K562 (cell line): ENCODE measurements at regions not wholly inside any gene's neighbourhood (a gene's known extent, or its start where the extent isn't known, plus 50 kb on each side); places are given as distances from the start of the nearest gene placed in this dataset.

Experiments used
- ATAC-seq: fragments of 200-7000 bp; cut with Tn5 transposase; 3 replicates; pipeline ENCODE4 v1.9.1; 2020; ENCODE audit warnings: moderate library complexity
- BruUV-seq: library from RNA; stranded (reverse); fragments of 400-500 nt; replicated peaks from 2 replicates; lab custom pipeline; 2021; lab: Mats Ljungman, UMichigan
- CTCF ChIA-PET: fragments of 300-600 bp; formaldehyde crosslinking; extraction: SDS; loops from one replicate; lab custom pipeline; 2021; ENCODE audit warnings: low intra/inter-chr PET ratio; lab: Yijun Ruan, JAX
- POLR2A ChIA-PET: fragments of 300-600, 350-650 bp; sonication (Branson Sonifier 250); formaldehyde crosslinking; extraction: SDS; loops from one replicate; lab custom pipeline; 2021; ENCODE audit warnings: antibody characterized with exemption, inconsistent platforms; lab: Yijun Ruan, JAX
- DNase-seq, 4 experiments: peaks; one replicate each; pipeline versions ENCODE4 v3.0.0 to v3.0.0-alpha.2; 2011 to 2018; ENCODE audit warnings: low spot score in 3 of 4, mixed read lengths in 3 of 4; ENCODE audit errors: extremely low read depth in 1 of 4
- FAIRE-seq: peaks from 2 replicates; lab custom pipeline; 2011; peaks lifted over from hg19 to GRCh38; lab: Jason Lieb, UNC
- H2AFZ ChIP-seq: 2 replicates; pipeline ENCODE4 v1.6.0; 2011; ENCODE audit warnings: low read depth, low read length, control low read depth, inconsistent platforms
- H3K27ac ChIP-seq: fragments of 200-600 bp; 3 replicates; pipeline ENCODE4 v1.8.0; 2011; ENCODE audit warnings: low read depth, mild to moderate bottlenecking, control low read depth, inconsistent platforms, low read length, moderate library complexity, mixed read lengths; ENCODE audit errors: extremely low read depth
- H3K27me3 ChIP-seq, 2 experiments: fragments of 300-600 bp in 1 of 2; 2 replicates in 1 of 2; 3 replicates in 1 of 2; pipeline versions ENCODE4 v1.6.0 to v1.8.0; 2011; ENCODE audit warnings: inconsistent platforms in 2 of 2, low read length in 2 of 2, mild to moderate bottlenecking in 1 of 2, mixed read lengths in 1 of 2, moderate library complexity in 1 of 2; ENCODE audit not compliant: control insufficient read depth in 2 of 2, insufficient read depth in 2 of 2
- H3K36me3 ChIP-seq: fragments of 300-600 bp; 3 replicates; pipeline ENCODE4 v1.8.0; 2011; ENCODE audit warnings: mild to moderate bottlenecking, low read length, inconsistent platforms; ENCODE audit not compliant: control insufficient read depth, insufficient read depth
- H3K4me1 ChIP-seq, 2 experiments: fragments of 200-600 bp in 1 of 2; replicated peaks in 1 of 2; 2 replicates in 1 of 2; 3 replicates in 1 of 2; pipeline versions ENCODE4 v1.5.1 to v1.8.0; 2011; ENCODE audit warnings: inconsistent platforms in 2 of 2, low read length in 2 of 2, mild to moderate bottlenecking in 1 of 2, mixed read lengths in 1 of 2, moderate library complexity in 1 of 2; ENCODE audit not compliant: control insufficient read depth in 2 of 2, insufficient read depth in 2 of 2
- H3K4me2 ChIP-seq: 2 replicates; pipeline ENCODE4 v1.6.1; 2011; ENCODE audit warnings: low read length, control low read depth, inconsistent platforms, mixed read lengths; ENCODE audit not compliant: insufficient read depth
- H3K4me3 ChIP-seq: fragments of 200-600 bp; sonication (generic), shearing (Covaris generic); 2 replicates; pipeline ENCODE4 v1.5.1; 2016; ENCODE audit warnings: control low read depth, inconsistent platforms
- H3K79me2 ChIP-seq: fragments of 200-600 bp; 3 replicates; pipeline ENCODE4 v1.8.0; 2011; ENCODE audit warnings: low read length, inconsistent platforms; ENCODE audit not compliant: control insufficient read depth, insufficient read depth
- H3K9ac ChIP-seq, 2 experiments: 2 replicates each; pipeline versions ENCODE4 v1.6.0 to v1.6.1; 2011; ENCODE audit warnings: low read depth in 2 of 2, low read length in 2 of 2, control low read depth in 1 of 2, inconsistent platforms in 1 of 2, mild to moderate bottlenecking in 1 of 2, mixed read lengths in 1 of 2; ENCODE audit not compliant: insufficient read depth in 1 of 2
- H3K9me1 ChIP-seq: one replicate; pipeline ENCODE4 v1.6.0; 2011; ENCODE audit warnings: inconsistent platforms, mild to moderate bottlenecking, low read length, moderate library complexity; ENCODE audit not compliant: control insufficient read depth, insufficient read depth
- H3K9me3 ChIP-seq: replicated peaks from 2 replicates; pipeline ENCODE4 v1.5.1; 2011; ENCODE audit warnings: low read depth, low read length, inconsistent platforms; ENCODE audit not compliant: control insufficient read depth, insufficient read depth
- H4K20me1 ChIP-seq: replicated peaks from 2 replicates; pipeline ENCODE4 v1.6.1; 2011; ENCODE audit warnings: low read length, inconsistent platforms, mixed read lengths; ENCODE audit not compliant: control insufficient read depth, insufficient read depth
- ARNT ChIP-seq, 2 experiments: fragments of 450-650 bp; IDR thresholded peaks; 2 replicates each; pipeline ENCODE4 v1.6.1; 2016; ENCODE audit warnings: mild to moderate bottlenecking in 1 of 2
- CBX1 ChIP-seq: sonication (generic); IDR thresholded peaks from 2 replicates; pipeline ENCODE4 v1.6.1; 2016; ENCODE audit warnings: antibody characterized with exemption, low read depth, mild to moderate bottlenecking
- HINFP ChIP-seq: fragments of 450-650 bp; conservative IDR thresholded peaks from 2 replicates; pipeline ENCODE4 v1.6.1; 2016; ENCODE audit warnings: missing genetic modification characterization, low read depth, mild to moderate bottlenecking, control low read depth, missing compliant biosample characterization
- KAT7 ChIP-seq: sonication (generic); formaldehyde crosslinking; IDR thresholded peaks from 2 replicates; pipeline ENCODE4 v1.8.0; 2022; ENCODE audit warnings: missing genetic modification reagents, mild to moderate bottlenecking, borderline replicate concordance
- L3MBTL2 ChIP-seq: fragments of 450-650 bp; IDR thresholded peaks from 2 replicates; pipeline ENCODE4 v1.6.1; 2016; ENCODE audit warnings: mild to moderate bottlenecking, moderate library complexity
- TCFL5 ChIP-seq: fragments of 250-450 bp; sonication (Bioruptor Pico); conservative IDR thresholded peaks from 2 replicates; pipeline ENCODE4 v1.6.1; 2021; ENCODE audit warnings: mild to moderate bottlenecking, moderate library complexity, matching md5 sums
- WHSC1 ChIP-seq: IDR thresholded peaks from one replicate; pipeline ENCODE4 v1.6.1; 2012; ENCODE audit warnings: low read length, control low read depth, inconsistent platforms
- ZNF217 ChIP-seq: sonication (generic); formaldehyde crosslinking; IDR thresholded peaks from 2 replicates; pipeline ENCODE4 v1.8.0; 2022; ENCODE audit warnings: mild to moderate bottlenecking, missing genetic modification reagents
- ZNF764 ChIP-seq: fragments of 250-450 bp; sonication (Bioruptor Pico); IDR thresholded peaks from 2 replicates; pipeline ENCODE4 v1.4.0; 2020; ENCODE audit warnings: low read depth, mild to moderate bottlenecking, moderate library complexity
- WGBS: fragments of 100-300 bp; shearing (Covaris generic); methylation state at CpG from one replicate; pipeline ENCODE4 v1.1.6; 2016; ENCODE audit warnings: low coverage, mixed read lengths; ENCODE audit not compliant: insufficient coverage; ENCODE audit errors: missing lambda C conversion rate; 5-methylcytosine and 5-hydroxymethylcytosine counted together
- in situ Hi-C: fragments of 300-500 bp; cut with MboI; formaldehyde crosslinking; loops from 4 replicates; pipeline ENCODE4 v1.15.0; 2018; ENCODE audit warnings: inconsistent platforms, mixed read lengths
- intact Hi-C: fragments of 100-400 bp; cut with micrococcal nuclease; formaldehyde crosslinking; loops from 2 replicates; pipeline ENCODE4 v1.14.2; 2022
- TF ChIP-seq, protein P1 (sequence below): fragments of 250-450 bp; sonication (Bioruptor Pico); IDR thresholded peaks from 2 replicates; pipeline ENCODE4 v1.4.0; 2020; ENCODE audit warnings: mild to moderate bottlenecking, moderate library complexity
- TF ChIP-seq, protein P2 (sequence below): fragments of 250-450 bp; sonication (Bioruptor Pico); IDR thresholded peaks from 2 replicates; pipeline ENCODE4 v1.5.0; 2020; ENCODE audit warnings: mild to moderate bottlenecking, borderline replicate concordance
- TF ChIP-seq, protein P3 (sequence below): fragments of 450-650 bp; IDR thresholded peaks from 2 replicates; pipeline ENCODE4 v1.6.1; 2017; ENCODE audit warnings: mild to moderate bottlenecking, moderate library complexity

DNA sequence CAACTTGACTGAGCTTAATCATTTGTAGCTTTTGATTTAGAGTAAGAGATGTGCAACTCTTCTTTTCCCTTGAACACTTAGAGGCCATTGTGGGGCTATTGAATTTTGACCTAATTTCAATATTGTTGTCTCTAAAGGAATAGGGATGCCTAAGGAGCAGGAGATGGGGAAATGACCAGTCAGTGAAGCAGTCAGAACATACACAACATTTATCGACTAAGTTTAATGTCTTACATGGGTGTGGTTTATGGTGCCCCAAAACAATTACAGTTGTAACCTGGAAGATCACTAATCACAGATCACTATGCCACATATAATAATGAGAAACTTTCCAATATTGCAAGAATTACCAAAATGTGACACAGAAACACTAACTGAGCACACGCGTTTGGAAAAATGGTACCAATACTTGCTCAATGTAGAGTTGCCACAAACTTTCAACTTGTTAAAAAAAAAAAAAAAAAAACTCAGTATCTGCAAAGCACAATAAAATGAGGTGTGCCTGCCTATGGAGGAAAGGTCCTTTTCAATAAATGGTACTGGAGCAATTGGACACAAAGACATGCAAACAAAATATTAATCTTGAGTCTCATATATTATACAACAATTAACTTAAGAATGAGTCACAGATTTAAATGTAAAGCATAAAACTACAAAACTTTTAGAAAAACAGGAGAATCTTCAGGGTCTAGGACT, 189.6 kb upstream of the RAD23B start:
- POLR2A ChIA-PET, result interaction anchor here (0.6 kb wide), 1 partner anchor 17 kb away, joined by 4 read pairs; no protein-coding TSS in a partner anchor
- no peak for DNase-seq
- 25% methylated on average over 3 of the region's 3 CpGs for WGBS
- Histone ChIP-seq H3K9me1 (no peaks in the 10 kb centered on the region), H3K4me2 (no peak overlapping the region), H3K79me2 (no peaks in the 10 kb centered on the region), H3K27ac (no peak overlapping the region), H4K20me1 (no peaks in the 10 kb centered on the region), H3K9me3 (no peaks in the 10 kb centered on the region), H3K4me3 (no peak overlapping the region), H3K36me3 (no peaks in the 10 kb centered on the region), H3K9ac (no peak overlapping the region), H2AFZ (no peak overlapping the region), H3K4me1 (no peaks in the 10 kb centered on the region), H3K27me3 (no peaks in the 10 kb centered on the region)
- TF ChIP-seq ZNF217 (CRISPR knock-in tag), result no peak
- TF ChIP-seq, protein P1, sequence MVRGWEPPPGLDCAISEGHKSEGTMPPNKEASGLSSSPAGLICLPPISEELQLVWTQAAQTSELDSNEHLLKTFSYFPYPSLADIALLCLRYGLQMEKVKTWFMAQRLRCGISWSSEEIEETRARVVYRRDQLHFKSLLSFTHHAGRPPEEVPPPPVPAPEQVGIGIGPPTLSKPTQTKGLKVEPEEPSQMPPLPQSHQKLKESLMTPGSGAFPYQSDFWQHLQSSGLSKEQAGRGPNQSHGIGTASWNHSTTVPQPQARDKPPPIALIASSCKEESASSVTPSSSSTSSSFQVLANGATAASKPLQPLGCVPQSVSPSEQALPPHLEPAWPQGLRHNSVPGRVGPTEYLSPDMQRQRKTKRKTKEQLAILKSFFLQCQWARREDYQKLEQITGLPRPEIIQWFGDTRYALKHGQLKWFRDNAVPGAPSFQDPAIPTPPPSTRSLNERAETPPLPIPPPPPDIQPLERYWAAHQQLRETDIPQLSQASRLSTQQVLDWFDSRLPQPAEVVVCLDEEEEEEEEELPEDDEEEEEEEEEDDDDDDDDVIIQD (CRISPR knock-in tag), result no peak
- TF ChIP-seq L3MBTL2, result no peak
- no peak for TF ChIP-seq KAT7 (CRISPR knock-in tag)
- no peak for TF ChIP-seq CBX1
- TF ChIP-seq WHSC1, result no peak
- no peak for TF ChIP-seq ARNT (IDR thresholded peaks at IDR 0.05)
- TF ChIP-seq, protein P2, sequence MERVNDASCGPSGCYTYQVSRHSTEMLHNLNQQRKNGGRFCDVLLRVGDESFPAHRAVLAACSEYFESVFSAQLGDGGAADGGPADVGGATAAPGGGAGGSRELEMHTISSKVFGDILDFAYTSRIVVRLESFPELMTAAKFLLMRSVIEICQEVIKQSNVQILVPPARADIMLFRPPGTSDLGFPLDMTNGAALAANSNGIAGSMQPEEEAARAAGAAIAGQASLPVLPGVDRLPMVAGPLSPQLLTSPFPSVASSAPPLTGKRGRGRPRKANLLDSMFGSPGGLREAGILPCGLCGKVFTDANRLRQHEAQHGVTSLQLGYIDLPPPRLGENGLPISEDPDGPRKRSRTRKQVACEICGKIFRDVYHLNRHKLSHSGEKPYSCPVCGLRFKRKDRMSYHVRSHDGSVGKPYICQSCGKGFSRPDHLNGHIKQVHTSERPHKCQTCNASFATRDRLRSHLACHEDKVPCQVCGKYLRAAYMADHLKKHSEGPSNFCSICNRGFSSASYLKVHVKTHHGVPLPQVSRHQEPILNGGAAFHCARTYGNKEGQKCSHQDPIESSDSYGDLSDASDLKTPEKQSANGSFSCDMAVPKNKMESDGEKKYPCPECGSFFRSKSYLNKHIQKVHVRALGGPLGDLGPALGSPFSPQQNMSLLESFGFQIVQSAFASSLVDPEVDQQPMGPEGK (CRISPR knock-in tag), result no peak
- TF ChIP-seq HINFP (tag), result no peak
- TF ChIP-seq TCFL5, result no peak
- TF ChIP-seq, protein P3, sequence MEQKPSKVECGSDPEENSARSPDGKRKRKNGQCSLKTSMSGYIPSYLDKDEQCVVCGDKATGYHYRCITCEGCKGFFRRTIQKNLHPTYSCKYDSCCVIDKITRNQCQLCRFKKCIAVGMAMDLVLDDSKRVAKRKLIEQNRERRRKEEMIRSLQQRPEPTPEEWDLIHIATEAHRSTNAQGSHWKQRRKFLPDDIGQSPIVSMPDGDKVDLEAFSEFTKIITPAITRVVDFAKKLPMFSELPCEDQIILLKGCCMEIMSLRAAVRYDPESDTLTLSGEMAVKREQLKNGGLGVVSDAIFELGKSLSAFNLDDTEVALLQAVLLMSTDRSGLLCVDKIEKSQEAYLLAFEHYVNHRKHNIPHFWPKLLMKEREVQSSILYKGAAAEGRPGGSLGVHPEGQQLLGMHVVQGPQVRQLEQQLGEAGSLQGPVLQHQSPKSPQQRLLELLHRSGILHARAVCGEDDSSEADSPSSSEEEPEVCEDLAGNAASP, result no peak
- no peak for TF ChIP-seq ZNF764 (CRISPR knock-in tag)
- CTCF ChIA-PET, result no interaction called here
- FAIRE-seq, result no peak
- no TSS peak for BruUV-seq
- in situ Hi-C loops (no loop called here), intact Hi-C loops (no loop called here)
- ATAC-seq, result no peak
